CD4-positive, alpha-beta memory T cell (primary cell): ENCODE measurements at regions not wholly inside any gene's neighbourhood (a gene's known extent, or its start where the extent isn't known, plus 50 kb on each side); places are given as distances from the start of the nearest gene placed in this dataset.

ENCODE experiments used
- CTCF ChIA-PET: fragments of 350-600 bp; sonication (Branson Sonifier 250); formaldehyde crosslinking; loops from one replicate; lab custom pipeline; 2021; ENCODE audit warnings: inconsistent platforms; ENCODE audit not compliant: partially characterized antibody; lab: Charles Lee
- POLR2A ChIA-PET: fragments of 350-600 bp; sonication (Branson Sonifier 250); formaldehyde crosslinking; loops from one replicate; lab custom pipeline; 2021; ENCODE audit not compliant: partially characterized antibody; lab: Charles Lee
- DNase-seq, 5 donors: peaks; one replicate each; pipeline versions ENCODE4 v3.0.0 to v3.0.0-alpha.2; 2020 to 2022; ENCODE audit warnings: mixed read lengths in 1 of 5
- H3K27ac ChIP-seq: one replicate; pipeline ENCODE4 v1.7.0; 2013; ENCODE audit warnings: low read depth, low read length
- H3K27me3 ChIP-seq: 2 replicates; pipeline ENCODE4 v1.7.0; 2013; ENCODE audit warnings: mild to moderate bottlenecking, low read length, moderate library complexity; ENCODE audit not compliant: insufficient read depth
- H3K36me3 ChIP-seq: 2 replicates; pipeline ENCODE4 v1.7.0; 2013; ENCODE audit warnings: mild to moderate bottlenecking, low read length, moderate library complexity; ENCODE audit not compliant: insufficient read depth
- H3K4me1 ChIP-seq: 2 replicates; pipeline ENCODE4 v1.7.0; 2013; ENCODE audit warnings: mild to moderate bottlenecking, low read length, moderate library complexity; ENCODE audit not compliant: insufficient read depth
- H3K4me3 ChIP-seq, 2 donors: one replicate each; pipeline ENCODE4 v1.7.0; 2013; ENCODE audit warnings: low read length in 2 of 2, mild to moderate bottlenecking in 1 of 2
- H3K9me3 ChIP-seq, 2 donors: one replicate each; pipeline ENCODE4 v1.7.0; 2013; ENCODE audit warnings: low read length in 2 of 2, control low read depth in 1 of 2; ENCODE audit not compliant: control insufficient read depth in 1 of 2
- H3K27ac Mint-ChIP-seq, 7 donors: one replicate each; pipeline ENCODE4 v1.8.0; 2020 to 2021; ENCODE audit warnings: mixed read lengths in 7 of 7, mild to moderate bottlenecking in 6 of 7, inconsistent platforms in 3 of 7, moderate library complexity in 3 of 7
- H3K27me3 Mint-ChIP-seq, 2 donors: one replicate each; pipeline ENCODE4 v1.8.0; 2020 to 2021; ENCODE audit warnings: mixed read lengths in 2 of 2
- H3K36me3 Mint-ChIP-seq, 2 donors: one replicate each; pipeline ENCODE4 v1.8.0; 2020 to 2021; ENCODE audit warnings: mixed read lengths in 2 of 2, inconsistent platforms in 1 of 2, mild to moderate bottlenecking in 1 of 2
- H3K4me1 Mint-ChIP-seq, 4 donors: one replicate each; pipeline ENCODE4 v1.8.0; 2020 to 2021; ENCODE audit warnings: mixed read lengths in 4 of 4, mild to moderate bottlenecking in 1 of 4
- H3K4me3 Mint-ChIP-seq, 8 donors: one replicate each; pipeline ENCODE4 v1.8.0; 2020 to 2021; ENCODE audit warnings: mixed read lengths in 8 of 8, mild to moderate bottlenecking in 7 of 8, moderate library complexity in 6 of 8, inconsistent platforms in 3 of 8
- H3K9me3 Mint-ChIP-seq, 8 donors: one replicate each; pipeline ENCODE4 v1.8.0; 2020 to 2021; ENCODE audit warnings: mixed read lengths in 8 of 8, mild to moderate bottlenecking in 5 of 8, inconsistent platforms in 3 of 8, moderate library complexity in 1 of 8
- intact Hi-C: fragments of 100-400 bp; cut with micrococcal nuclease; formaldehyde crosslinking; loops from one replicate; pipeline ENCODE4 v1.15.1; 2023

DNA sequence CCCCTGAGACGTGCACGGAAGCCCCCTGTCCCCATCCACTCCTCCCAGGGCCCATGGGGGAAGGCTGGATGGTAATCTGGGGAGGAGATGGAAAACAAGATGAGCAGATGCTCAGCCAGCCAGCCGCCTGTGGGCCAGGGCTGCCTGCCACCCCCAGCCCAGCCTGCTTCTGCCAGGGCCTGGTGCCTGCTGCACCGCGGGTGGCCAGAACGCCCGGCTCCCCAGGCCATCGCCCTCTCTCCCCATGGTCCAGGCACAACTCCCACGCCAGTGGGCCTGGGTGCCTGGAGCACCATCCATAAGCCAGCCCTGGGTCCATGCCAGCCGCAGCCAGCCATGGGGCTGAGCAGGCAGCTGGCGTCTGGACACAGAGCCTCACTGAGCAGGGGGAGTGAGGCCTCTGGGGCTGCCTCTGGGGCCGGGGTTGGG, 57.2 kb upstream of the ELN start:
- DNase-seq = no peak

DNA sequence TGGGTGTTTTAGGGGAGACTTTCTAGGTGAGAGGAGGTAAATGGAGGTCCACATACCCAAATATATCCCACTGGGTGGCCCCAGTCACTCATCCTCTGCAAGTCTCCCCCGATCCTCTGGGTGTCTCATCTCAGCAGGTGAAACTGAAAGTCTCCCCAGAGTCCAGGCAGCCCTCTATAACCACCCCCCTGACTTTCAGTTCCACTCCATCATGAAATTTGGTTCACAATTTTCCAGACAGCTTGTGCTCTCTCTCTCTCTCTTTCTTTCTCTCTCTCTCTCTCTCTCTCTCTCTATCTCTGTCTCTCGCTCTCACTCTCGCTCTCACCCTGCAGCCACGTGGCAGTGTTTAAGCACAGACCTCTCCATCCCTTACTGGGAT, 56.7 kb upstream of the ELN start:
- no peak overlapping the region for H3K27ac ChIP-seq
- intact Hi-C loops = no loop called here
- peaks cover 8 to 9% of the 10 kb centered on the region in 2 donors for H3K27me3 Mint-ChIP-seq
- H3K27ac Mint-ChIP-seq = no peak overlapping the region
- peaks cover 0 to 3% (median 0%) of the 10 kb centered on the region in 8 donors for H3K9me3 Mint-ChIP-seq
- ChIA-PET POLR2A (no interaction called here), CTCF (no interaction called here)
- H3K4me1 ChIP-seq = no peaks in the 10 kb centered on the region
- no peak overlapping the region for H3K4me3 ChIP-seq
- H3K4me1 Mint-ChIP-seq = peaks cover 0 to 3% (median 0%) of the 10 kb centered on the region in 4 donors
- no peaks in the 10 kb centered on the region for H3K36me3 ChIP-seq
- H3K9me3 ChIP-seq = no peaks in the 10 kb centered on the region
- peaks cover 0 to 8% of the 10 kb centered on the region in 2 donors for H3K36me3 Mint-ChIP-seq
- no peak for DNase-seq
- no peaks in the 10 kb centered on the region for H3K27me3 ChIP-seq
- H3K4me3 Mint-ChIP-seq = no peak overlapping the region

More for the DNA sequence above, 57.2 kb upstream of the ELN start:
- intact Hi-C loops = no loop called here
- peaks cover 8 to 9% of the 10 kb centered on the region in 2 donors for H3K27me3 Mint-ChIP-seq
- no peak overlapping the region for H3K4me3 Mint-ChIP-seq
- H3K4me3 ChIP-seq = no peak overlapping the region
- peaks cover 0 to 3% (median 0%) of the 10 kb centered on the region in 4 donors for H3K4me1 Mint-ChIP-seq
- no peaks in the 10 kb centered on the region for H3K4me1 ChIP-seq
- POLR2A ChIA-PET = no interaction called here
- no peaks in the 10 kb centered on the region for H3K36me3 ChIP-seq
- H3K9me3 ChIP-seq = no peaks in the 10 kb centered on the region
- peaks cover 0 to 8% of the 10 kb centered on the region in 2 donors for H3K36me3 Mint-ChIP-seq
- H3K27me3 ChIP-seq = no peaks in the 10 kb centered on the region
- CTCF ChIA-PET = no interaction called here
- no peak overlapping the region for H3K27ac Mint-ChIP-seq
- no peak overlapping the region for H3K27ac ChIP-seq
- H3K9me3 Mint-ChIP-seq = peaks cover 0 to 3% (median 0%) of the 10 kb centered on the region in 8 donors

DNA sequence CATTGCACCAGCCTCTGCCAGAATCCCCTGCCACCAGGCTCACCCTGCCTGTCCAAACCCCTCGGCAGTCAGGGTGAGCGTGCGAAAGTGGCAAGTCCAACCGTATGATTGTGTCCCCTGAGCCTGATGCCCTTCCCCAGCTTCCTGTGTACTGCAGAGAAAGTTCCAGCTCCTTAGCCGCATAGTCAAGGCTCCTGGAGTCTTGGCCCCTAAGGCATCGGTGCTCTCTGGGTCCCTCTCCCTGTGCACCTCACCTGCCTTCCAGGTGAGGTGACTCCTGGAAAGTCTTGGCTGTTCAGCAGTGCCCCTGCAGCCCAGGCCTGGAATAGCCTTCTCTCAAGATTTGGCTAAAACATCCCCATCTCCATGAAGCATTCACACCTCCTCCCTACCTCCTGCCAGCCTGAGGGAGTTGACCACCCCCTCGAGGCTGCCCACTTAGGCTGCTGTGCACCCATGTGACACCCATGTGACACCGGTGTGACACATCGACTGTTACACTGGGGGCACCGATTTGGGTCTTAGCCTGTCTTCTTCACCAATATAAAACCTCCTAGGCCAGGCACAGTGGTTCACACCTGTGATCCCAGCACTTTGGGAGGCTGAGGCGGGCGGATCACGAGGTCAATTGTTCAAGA, 56.1 kb upstream of the ELN start:
- DNase-seq = no peak
- no peaks in the 10 kb centered on the region for H3K9me3 ChIP-seq
- H3K4me3 ChIP-seq = no peak overlapping the region
- no peaks in the 10 kb centered on the region for H3K4me1 ChIP-seq
- no peak overlapping the region for H3K27ac Mint-ChIP-seq
- ChIA-PET CTCF (no interaction called here), POLR2A (no interaction called here)
- no peaks in the 10 kb centered on the region for H3K36me3 ChIP-seq
- peak overlapping the region in 1 of 8 donors; percentile 32 for H3K4me3 Mint-ChIP-seq
- H3K36me3 Mint-ChIP-seq = peaks cover 0 to 8% of the 10 kb centered on the region in 2 donors
- H3K4me1 Mint-ChIP-seq = peaks cover 0 to 3% (median 0%) of the 10 kb centered on the region in 4 donors
- H3K9me3 Mint-ChIP-seq = peaks cover 0 to 3% (median 0%) of the 10 kb centered on the region in 8 donors
- peaks cover 7 to 8% of the 10 kb centered on the region in 2 donors for H3K27me3 Mint-ChIP-seq
- no peaks in the 10 kb centered on the region for H3K27me3 ChIP-seq
- intact Hi-C loops = no loop called here
- no peak overlapping the region for H3K27ac ChIP-seq

DNA sequence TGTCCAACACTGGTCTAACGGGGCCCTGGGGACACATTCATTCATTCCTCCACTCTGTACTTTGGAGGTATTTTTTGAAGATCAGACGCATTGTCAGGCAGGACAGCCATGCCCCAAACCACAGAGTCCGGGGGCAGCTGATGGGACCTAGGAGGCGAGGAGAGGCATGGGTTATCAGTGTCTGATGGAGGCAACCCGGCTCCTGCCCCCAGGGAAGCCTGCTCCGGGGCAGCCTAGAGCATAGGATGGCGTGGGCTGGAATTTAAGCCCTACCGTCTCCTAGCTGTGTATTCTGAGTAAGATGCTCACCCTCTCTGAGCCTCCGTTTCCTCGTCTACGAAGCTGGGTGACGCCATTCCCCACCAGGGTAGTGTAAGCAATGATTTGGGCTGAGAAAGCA, 55.4 kb upstream of the ELN start:
- H3K27me3 ChIP-seq = no peaks in the 10 kb centered on the region
- no peaks in the 10 kb centered on the region for H3K4me1 ChIP-seq
- CTCF ChIA-PET = no interaction called here
- Mint-ChIP-seq H3K27ac (no peak overlapping the region), H3K9me3 (peaks cover 0 to 2% (median 0%) of the 10 kb centered on the region in 8 donors), H3K27me3 (peaks cover 7 to 8% of the 10 kb centered on the region in 2 donors), H3K36me3 (peaks cover 0 to 2% of the 10 kb centered on the region in 2 donors), H3K4me3 (no peak overlapping the region), H3K4me1 (peaks cover 0 to 3% (median 0%) of the 10 kb centered on the region in 4 donors)
- POLR2A ChIA-PET = no interaction called here
- H3K27ac ChIP-seq = no peak overlapping the region
- no peaks in the 10 kb centered on the region for H3K36me3 ChIP-seq
- intact Hi-C loops = no loop called here
- no peak for DNase-seq
- H3K9me3 ChIP-seq = no peaks in the 10 kb centered on the region
- H3K4me3 ChIP-seq = no peak overlapping the region

DNA sequence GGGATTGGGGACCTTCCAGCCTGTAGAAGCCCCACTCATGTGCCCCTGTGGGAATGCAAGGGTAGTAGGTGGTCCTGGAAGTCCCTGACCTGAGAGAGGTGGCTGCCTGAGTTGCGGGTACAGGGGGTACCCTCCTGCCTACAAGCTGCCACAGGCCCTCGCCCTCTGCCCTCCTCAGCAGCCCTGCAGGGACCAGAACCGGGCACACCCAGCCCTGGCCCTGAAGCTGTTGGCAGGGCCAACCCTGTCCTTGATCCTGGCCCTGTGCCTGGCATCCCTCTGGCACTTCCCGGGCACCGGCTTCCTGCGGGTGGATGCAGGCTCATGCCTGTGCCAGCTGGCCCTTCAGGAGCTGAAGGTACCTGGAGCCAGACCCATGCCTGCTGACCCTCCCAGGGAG, 54.9 kb upstream of the ELN start:
- Mint-ChIP-seq H3K9me3 (no peaks in the 10 kb centered on the region), H3K27me3 (peaks cover 7 to 8% of the 10 kb centered on the region in 2 donors), H3K4me3 (no peak overlapping the region), H3K27ac (no peak overlapping the region), H3K4me1 (peaks cover 0 to 3% (median 0%) of the 10 kb centered on the region in 4 donors), H3K36me3 (no peaks in the 10 kb centered on the region)
- H3K4me1 ChIP-seq = no peaks in the 10 kb centered on the region
- no peaks in the 10 kb centered on the region for H3K27me3 ChIP-seq
- ChIA-PET POLR2A (no interaction called here), CTCF (no interaction called here)
- no peak overlapping the region for H3K4me3 ChIP-seq
- H3K9me3 ChIP-seq = no peaks in the 10 kb centered on the region
- intact Hi-C loops = no loop called here
- H3K27ac ChIP-seq = no peak overlapping the region
- no peaks in the 10 kb centered on the region for H3K36me3 ChIP-seq
- no peak for DNase-seq

DNA sequence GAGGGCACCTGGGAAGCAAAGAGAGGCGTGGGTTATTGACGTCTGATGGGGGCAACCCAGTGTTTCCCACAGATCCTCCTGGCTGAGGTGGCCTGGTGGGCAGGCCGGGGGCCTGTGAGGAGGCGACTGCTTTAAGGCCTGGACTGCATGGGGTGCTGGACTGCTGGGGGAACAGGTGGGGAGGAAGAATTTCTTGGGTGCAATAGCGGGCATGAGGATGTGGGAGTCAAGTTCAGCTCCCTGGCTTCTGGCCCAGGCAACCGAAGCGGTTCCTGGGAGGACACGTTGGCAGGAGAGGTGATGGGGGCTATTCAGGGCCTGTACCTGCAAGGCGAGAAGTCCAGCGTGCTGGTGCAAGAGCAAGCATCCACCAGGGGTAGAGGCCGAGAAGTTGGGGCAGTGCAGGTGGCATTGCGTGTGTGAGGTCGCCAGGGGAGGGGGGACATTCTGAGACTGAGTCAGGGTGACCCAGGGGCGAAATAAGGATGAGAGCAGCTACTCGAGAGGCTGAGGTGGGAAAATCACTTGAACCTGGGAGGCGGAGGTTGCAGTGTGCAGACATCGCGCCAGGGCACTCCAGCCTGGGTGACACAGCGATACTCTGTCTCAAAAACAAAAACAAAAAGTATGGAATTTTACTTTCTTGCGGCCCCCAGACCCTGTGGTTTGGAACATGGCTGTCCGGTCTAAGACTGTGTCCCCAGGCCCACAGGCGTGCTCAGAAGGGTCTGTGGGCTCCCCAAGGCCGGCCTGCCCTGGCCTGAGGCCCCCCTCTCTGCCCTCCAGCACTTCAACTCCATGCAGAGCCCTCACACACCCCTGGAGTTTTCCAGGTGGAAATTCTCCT, 53.6 kb upstream of the ELN start:
- no peaks in the 10 kb centered on the region for H3K36me3 Mint-ChIP-seq
- H3K4me1 ChIP-seq = no peaks in the 10 kb centered on the region
- POLR2A ChIA-PET = no interaction called here
- no peak for DNase-seq
- peaks cover 8 to 10% of the 10 kb centered on the region in 2 donors for H3K27me3 Mint-ChIP-seq
- no peaks in the 10 kb centered on the region for H3K27me3 ChIP-seq
- intact Hi-C loops = no loop called here
- H3K36me3 ChIP-seq = no peaks in the 10 kb centered on the region
- H3K9me3 Mint-ChIP-seq = peaks cover 0 to 2% (median 0%) of the 10 kb centered on the region in 8 donors
- H3K4me3 ChIP-seq = no peak overlapping the region
- H3K4me3 Mint-ChIP-seq = no peak overlapping the region
- H3K27ac Mint-ChIP-seq = peak overlapping the region in 1 of 7 donors; percentile 75
- CTCF ChIA-PET = no interaction called here
- no peak overlapping the region for H3K27ac ChIP-seq
- H3K4me1 Mint-ChIP-seq = peaks cover 0 to 3% (median 0%) of the 10 kb centered on the region in 4 donors
- no peaks in the 10 kb centered on the region for H3K9me3 ChIP-seq
